Transverse colon (tissue), 4 donors: ENCODE measurements at regions not wholly inside any gene's neighbourhood (a gene's known extent, or its start where the extent isn't known, plus 50 kb on each side); places are given as distances from the start of the nearest gene placed in this dataset.

Experiments used
- EP300 ChIP-seq: sonication (generic); formaldehyde crosslinking; IDR thresholded peaks from one replicate; pipeline ENCODE4 v1.6.1; 2017; ENCODE audit warnings: antibody characterized with exemption, low read depth
- POLR2A ChIP-seq: fragments of 450-650 bp; IDR thresholded peaks from one replicate; pipeline ENCODE4 v1.6.1; 2016; ENCODE audit warnings: antibody characterized with exemption, mild to moderate bottlenecking, moderate library complexity
- POLR2AphosphoS5 ChIP-seq, 3 donors: sonication (generic); formaldehyde crosslinking; IDR thresholded peaks; one replicate each; pipeline ENCODE4 v1.6.1; 2016; ENCODE audit warnings: antibody characterized with exemption in 3 of 3
- TF ChIP-seq, protein P1 (sequence below), 5 experiments: fragments of 200-600 bp in 3 of 5; fragments of 450-650 bp in 2 of 5; sonication (generic) in 3 of 5; IDR thresholded peaks; 1 replicate in 2 of 5; 2 replicates in 3 of 5; pipeline ENCODE4 v1.5.1; 2016 to 2017; ENCODE audit warnings: antibody characterized with exemption in 5 of 5, inconsistent platforms in 3 of 5, mild to moderate bottlenecking in 2 of 5, moderate library complexity in 1 of 5

DNA sequence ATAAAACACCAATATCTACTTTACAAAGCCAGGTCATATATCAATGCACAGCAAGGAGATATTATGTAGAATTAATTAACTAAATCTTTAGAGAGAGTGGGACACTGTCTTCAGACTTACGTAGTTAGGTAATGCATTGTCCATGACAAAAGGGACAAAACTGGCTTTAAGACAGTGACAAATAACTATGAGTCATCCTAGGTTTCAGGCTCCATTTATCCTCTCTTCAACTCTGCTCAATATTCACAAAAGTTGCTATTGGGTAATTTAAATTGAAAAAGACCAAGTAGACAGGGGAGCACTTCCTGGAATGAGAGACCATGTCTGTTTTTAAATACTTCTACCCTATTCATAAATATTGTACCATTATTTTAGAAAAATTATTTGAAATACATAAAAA lies 464.5 kb downstream of the ARL4A start:
- TF ChIP-seq POLR2AphosphoS5 (IDR thresholded peaks at IDR 0.05): no peak
- TF ChIP-seq, protein P1, sequence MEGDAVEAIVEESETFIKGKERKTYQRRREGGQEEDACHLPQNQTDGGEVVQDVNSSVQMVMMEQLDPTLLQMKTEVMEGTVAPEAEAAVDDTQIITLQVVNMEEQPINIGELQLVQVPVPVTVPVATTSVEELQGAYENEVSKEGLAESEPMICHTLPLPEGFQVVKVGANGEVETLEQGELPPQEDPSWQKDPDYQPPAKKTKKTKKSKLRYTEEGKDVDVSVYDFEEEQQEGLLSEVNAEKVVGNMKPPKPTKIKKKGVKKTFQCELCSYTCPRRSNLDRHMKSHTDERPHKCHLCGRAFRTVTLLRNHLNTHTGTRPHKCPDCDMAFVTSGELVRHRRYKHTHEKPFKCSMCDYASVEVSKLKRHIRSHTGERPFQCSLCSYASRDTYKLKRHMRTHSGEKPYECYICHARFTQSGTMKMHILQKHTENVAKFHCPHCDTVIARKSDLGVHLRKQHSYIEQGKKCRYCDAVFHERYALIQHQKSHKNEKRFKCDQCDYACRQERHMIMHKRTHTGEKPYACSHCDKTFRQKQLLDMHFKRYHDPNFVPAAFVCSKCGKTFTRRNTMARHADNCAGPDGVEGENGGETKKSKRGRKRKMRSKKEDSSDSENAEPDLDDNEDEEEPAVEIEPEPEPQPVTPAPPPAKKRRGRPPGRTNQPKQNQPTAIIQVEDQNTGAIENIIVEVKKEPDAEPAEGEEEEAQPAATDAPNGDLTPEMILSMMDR (IDR thresholded peaks at IDR 0.05): no peak
- no peak for TF ChIP-seq EP300
- TF ChIP-seq POLR2A: no peak
